ENCODE measurements at regions not wholly inside any gene's neighbourhood (a gene's known extent, or its start where the extent isn't known, plus 50 kb on each side); places are given as distances from the start of the nearest gene placed in this dataset.

DNA sequence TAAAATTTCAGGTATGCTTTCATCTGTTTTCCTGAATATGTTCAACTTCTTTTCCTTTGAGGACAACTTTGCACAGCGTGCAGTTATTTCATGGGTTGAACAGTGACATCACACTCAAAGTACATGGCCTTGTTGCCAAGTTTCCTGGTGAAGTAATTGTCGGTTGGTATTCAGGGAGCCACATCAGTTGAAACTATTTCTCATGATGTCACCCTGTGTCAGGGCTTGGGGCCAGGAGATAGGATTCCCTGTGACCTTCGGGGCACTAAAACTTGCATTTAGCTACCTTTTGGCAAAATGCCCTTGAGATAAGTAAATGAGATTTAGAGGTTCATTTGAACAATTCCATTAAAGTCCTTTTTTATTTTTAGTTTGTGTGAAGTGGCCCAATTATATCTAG is 383.9 kb downstream of the SH3GL2 start:
- no peak for ATAC-seq
- 0% methylated on average over 3 of the region's 3 CpGs for WGBS (ENCODE audit: insufficient coverage, low coverage, missing lambda C conversion rate)
- no peaks in the 10 kb centered on the region for H3K9me1 ChIP-seq (ENCODE audit: control insufficient read depth, insufficient read depth, low read length)
- H3K4me3 ChIP-seq = no peak overlapping the region
- H3K4me1 ChIP-seq (replicated peaks in 1 of 2; ENCODE audit: control insufficient read depth in 2 of 2, insufficient read depth in 2 of 2, low read length in 2 of 2) = no peaks in the 10 kb centered on the region
- no peaks in the 10 kb centered on the region for H3K36me3 ChIP-seq (ENCODE audit: control insufficient read depth, insufficient read depth, low read length)
- BruUV-seq (replicated peaks) = no TSS peak
- H3K9me3 ChIP-seq (replicated peaks; ENCODE audit: control insufficient read depth, insufficient read depth, low read depth, low read length) = no peaks in the 10 kb centered on the region
- DNase-seq (ENCODE audit: extremely low read depth in 1 of 4, low spot score in 3 of 4) = no peak
- H4K20me1 ChIP-seq (replicated peaks; ENCODE audit: control insufficient read depth, insufficient read depth, low read length) = no peaks in the 10 kb centered on the region
- no peak overlapping the region for H2AFZ ChIP-seq (ENCODE audit: low read depth, low read length)
- no peak overlapping the region for H3K27ac ChIP-seq (ENCODE audit: extremely low read depth, low read depth, low read length)
- H3K27me3 ChIP-seq (ENCODE audit: control insufficient read depth in 2 of 2, insufficient read depth in 2 of 2, low read length in 2 of 2) = no peaks in the 10 kb centered on the region
- in situ Hi-C loops (cut with MboI) = no loop called here
- no peak for TF ChIP-seq MBD2 (IDR thresholded peaks at IDR 0.05; ENCODE audit: borderline replicate concordance, low read depth)
- TF ChIP-seq, protein P1, sequence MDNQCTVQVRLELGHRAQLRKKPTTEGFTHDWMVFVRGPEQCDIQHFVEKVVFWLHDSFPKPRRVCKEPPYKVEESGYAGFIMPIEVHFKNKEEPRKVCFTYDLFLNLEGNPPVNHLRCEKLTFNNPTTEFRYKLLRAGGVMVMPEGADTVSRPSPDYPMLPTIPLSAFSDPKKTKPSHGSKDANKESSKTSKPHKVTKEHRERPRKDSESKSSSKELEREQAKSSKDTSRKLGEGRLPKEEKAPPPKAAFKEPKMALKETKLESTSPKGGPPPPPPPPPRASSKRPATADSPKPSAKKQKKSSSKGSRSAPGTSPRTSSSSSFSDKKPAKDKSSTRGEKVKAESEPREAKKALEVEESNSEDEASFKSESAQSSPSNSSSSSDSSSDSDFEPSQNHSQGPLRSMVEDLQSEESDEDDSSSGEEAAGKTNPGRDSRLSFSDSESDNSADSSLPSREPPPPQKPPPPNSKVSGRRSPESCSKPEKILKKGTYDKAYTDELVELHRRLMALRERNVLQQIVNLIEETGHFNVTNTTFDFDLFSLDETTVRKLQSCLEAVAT (IDR thresholded peaks at IDR 0.05) = no peak
- no peak for TF ChIP-seq TCF7 (IDR thresholded peaks at IDR 0.05; ENCODE audit: borderline replicate concordance)
- no peak for TF ChIP-seq GTF2E2 (tag; IDR thresholded peaks at IDR 0.05)
- TF ChIP-seq, protein P2, sequence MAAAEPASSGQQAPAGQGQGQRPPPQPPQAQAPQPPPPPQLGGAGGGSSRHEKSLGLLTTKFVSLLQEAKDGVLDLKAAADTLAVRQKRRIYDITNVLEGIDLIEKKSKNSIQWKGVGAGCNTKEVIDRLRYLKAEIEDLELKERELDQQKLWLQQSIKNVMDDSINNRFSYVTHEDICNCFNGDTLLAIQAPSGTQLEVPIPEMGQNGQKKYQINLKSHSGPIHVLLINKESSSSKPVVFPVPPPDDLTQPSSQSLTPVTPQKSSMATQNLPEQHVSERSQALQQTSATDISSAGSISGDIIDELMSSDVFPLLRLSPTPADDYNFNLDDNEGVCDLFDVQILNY (CRISPR knock-in tag; IDR thresholded peaks at IDR 0.05) = no peak
- TF ChIP-seq TFAP4 (CRISPR knock-in tag; IDR thresholded peaks at IDR 0.05; ENCODE audit: borderline replicate concordance) = no peak
- TF ChIP-seq, protein P3, sequence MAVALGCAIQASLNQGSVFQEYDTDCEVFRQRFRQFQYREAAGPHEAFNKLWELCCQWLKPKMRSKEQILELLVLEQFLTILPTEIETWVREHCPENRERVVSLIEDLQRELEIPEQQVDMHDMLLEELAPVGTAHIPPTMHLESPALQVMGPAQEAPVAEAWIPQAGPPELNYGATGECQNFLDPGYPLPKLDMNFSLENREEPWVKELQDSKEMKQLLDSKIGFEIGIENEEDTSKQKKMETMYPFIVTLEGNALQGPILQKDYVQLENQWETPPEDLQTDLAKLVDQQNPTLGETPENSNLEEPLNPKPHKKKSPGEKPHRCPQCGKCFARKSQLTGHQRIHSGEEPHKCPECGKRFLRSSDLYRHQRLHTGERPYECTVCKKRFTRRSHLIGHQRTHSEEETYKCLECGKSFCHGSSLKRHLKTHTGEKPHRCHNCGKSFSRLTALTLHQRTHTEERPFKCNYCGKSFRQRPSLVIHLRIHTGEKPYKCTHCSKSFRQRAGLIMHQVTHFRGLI (CRISPR knock-in tag; IDR thresholded peaks at IDR 0.05) = no peak
- no peak for TF ChIP-seq DPF2 (IDR thresholded peaks at IDR 0.05)
- no peak for TF ChIP-seq KDM2B (CRISPR knock-in tag; IDR thresholded peaks at IDR 0.05)
- TF ChIP-seq PCBP1 (IDR thresholded peaks at IDR 0.05; ENCODE audit: low read depth, low read length, poor library complexity, severe bottlenecking) = no peak
- no peak for TF ChIP-seq SRSF7 (optimal IDR thresholded peaks at IDR 0.05; ENCODE audit: low read depth, low read length)
- TF ChIP-seq DMBX1 (CRISPR knock-in tag; IDR thresholded peaks at IDR 0.05; ENCODE audit: borderline replicate concordance) = no peak
- no peak for TF ChIP-seq PHF8 (IDR thresholded peaks at IDR 0.05; ENCODE audit: borderline replicate concordance, low read length)
- TF ChIP-seq CXXC5 (CRISPR knock-in tag; IDR thresholded peaks at IDR 0.05) = no peak
- TF ChIP-seq ILF3 (IDR thresholded peaks at IDR 0.05; ENCODE audit: borderline replicate concordance) = no peak
- TF ChIP-seq, protein P4, sequence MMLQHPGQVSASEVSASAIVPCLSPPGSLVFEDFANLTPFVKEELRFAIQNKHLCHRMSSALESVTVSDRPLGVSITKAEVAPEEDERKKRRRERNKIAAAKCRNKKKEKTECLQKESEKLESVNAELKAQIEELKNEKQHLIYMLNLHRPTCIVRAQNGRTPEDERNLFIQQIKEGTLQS (IDR thresholded peaks at IDR 0.05) = no peak
- TF ChIP-seq, protein P4 (CRISPR knock-in tag; conservative IDR thresholded peaks at IDR 0.05) = no peak
- FAIRE-seq = no peak
- no peaks in the 10 kb centered on the region for H3K79me2 ChIP-seq (ENCODE audit: control insufficient read depth, insufficient read depth, low read length)
- H3K4me2 ChIP-seq (ENCODE audit: insufficient read depth, low read length) = no peak overlapping the region
- intact Hi-C loops (cut with micrococcal nuclease) = no loop called here
- H3K9ac ChIP-seq (ENCODE audit: insufficient read depth in 1 of 2, low read depth in 2 of 2, low read length in 2 of 2) = no peak overlapping the region
- ChIA-PET CTCF (ENCODE audit: low intra/inter-chr PET ratio) (no interaction called here), POLR2A (no interaction called here)

All from K562 (cell line).